SK-N-SH treated with all-trans-retinoic acid at 6 μM for 48 hours (cell line): ENCODE measurements at regions not wholly inside any gene's neighbourhood (a gene's known extent, or its start where the extent isn't known, plus 50 kb on each side); places are given as distances from the start of the nearest gene placed in this dataset.
A peak's percentile ranks its signal among the peaks of the same experiment; 100 is the strongest.

Experiments
- ATAC-seq: fragments of 200-7000 bp; cut with Tn5 transposase; 3 replicates; pipeline ENCODE4 v1.9.1; 2020; ENCODE audit warnings: mild to moderate bottlenecking, moderate library complexity
- ARNTL ChIP-seq: fragments of 450-650 bp; formaldehyde crosslinking; IDR thresholded peaks from 2 replicates; pipeline ENCODE4 v1.5.0; 2020; ENCODE audit warnings: low read depth, mild to moderate bottlenecking, moderate library complexity, borderline replicate concordance
- BACH2 ChIP-seq: fragments of 250-450 bp; sonication (Bioruptor Pico); IDR thresholded peaks from 2 replicates; pipeline ENCODE4 v1.9.0; 2021; ENCODE audit warnings: mild to moderate bottlenecking, borderline replicate concordance
- CSDC2 ChIP-seq: fragments of 250-450 bp; sonication (Bioruptor Pico); IDR thresholded peaks from 2 replicates; pipeline ENCODE4 v1.5.0; 2020; ENCODE audit warnings: mild to moderate bottlenecking, moderate library complexity
- CSRNP3 ChIP-seq: fragments of 250-450 bp; sonication (Bioruptor Pico); IDR thresholded peaks from 2 replicates; pipeline ENCODE4 v1.5.1; 2021; ENCODE audit warnings: mild to moderate bottlenecking, moderate library complexity
- ESRRG ChIP-seq: fragments of 250-450 bp; sonication (Bioruptor Pico); IDR thresholded peaks from 2 replicates; pipeline ENCODE4 v1.6.1; 2021; ENCODE audit warnings: mild to moderate bottlenecking
- GLIS3 ChIP-seq: fragments of 250-450 bp; sonication (Bioruptor Pico); IDR thresholded peaks from 2 replicates; pipeline ENCODE4 v1.5.0; 2020; ENCODE audit warnings: mild to moderate bottlenecking, moderate library complexity
- OSR1 ChIP-seq: fragments of 250-450 bp; sonication (Bioruptor Pico); IDR thresholded peaks from 2 replicates; pipeline ENCODE4 v1.8.0; 2022; ENCODE audit warnings: moderate library complexity, mild to moderate bottlenecking, inconsistent platforms
- PATZ1 ChIP-seq: fragments of 250-450 bp; sonication (Bioruptor Pico); IDR thresholded peaks from 2 replicates; pipeline ENCODE4 v1.8.0; 2020; ENCODE audit warnings: mild to moderate bottlenecking, moderate library complexity, borderline replicate concordance
- POU6F1 ChIP-seq: fragments of 250-450 bp; sonication (Bioruptor Pico); IDR thresholded peaks from 2 replicates; pipeline ENCODE4 v1.8.0; 2021; ENCODE audit warnings: low read depth, mild to moderate bottlenecking, moderate library complexity, borderline replicate concordance
- PPARA ChIP-seq: fragments of 250-450 bp; sonication (Bioruptor Pico); IDR thresholded peaks from 2 replicates; pipeline ENCODE4 v1.5.0; 2020; ENCODE audit warnings: mild to moderate bottlenecking, borderline replicate concordance
- RARB ChIP-seq: fragments of 250-450 bp; sonication (Bioruptor Pico); IDR thresholded peaks from 2 replicates; pipeline ENCODE4 v1.8.0; 2021; ENCODE audit warnings: mild to moderate bottlenecking, moderate library complexity
- SNAI2 ChIP-seq: fragments of 250-450 bp; sonication (Bioruptor Pico); IDR thresholded peaks from 2 replicates; pipeline ENCODE4 v1.5.0; 2020; ENCODE audit warnings: mild to moderate bottlenecking, moderate library complexity
- TOX ChIP-seq: fragments of 250-450 bp; sonication (Bioruptor Pico); IDR thresholded peaks from 2 replicates; pipeline ENCODE4 v1.8.0; 2021; ENCODE audit warnings: mild to moderate bottlenecking, moderate library complexity, borderline replicate concordance
- TSHZ2 ChIP-seq: fragments of 250-450 bp; sonication (Bioruptor Pico); IDR thresholded peaks from 2 replicates; pipeline ENCODE4 v1.5.0; 2020; ENCODE audit warnings: mild to moderate bottlenecking, moderate library complexity
- ZC3H10 ChIP-seq: fragments of 250-450 bp; sonication (Bioruptor Pico); IDR thresholded peaks from 2 replicates; pipeline ENCODE4 v1.5.1; 2021; ENCODE audit warnings: mild to moderate bottlenecking, moderate library complexity
- ZFP30 ChIP-seq: fragments of 450-650 bp; formaldehyde crosslinking; IDR thresholded peaks from 2 replicates; pipeline ENCODE4 v1.5.0; 2022; ENCODE audit warnings: mild to moderate bottlenecking, moderate library complexity
- ZNF565 ChIP-seq: fragments of 450-650 bp; formaldehyde crosslinking; conservative IDR thresholded peaks from 2 replicates; pipeline ENCODE4 v1.5.0; 2020; ENCODE audit warnings: low read depth, mild to moderate bottlenecking, moderate library complexity
- ZNF70 ChIP-seq: fragments of 450-650 bp; formaldehyde crosslinking; IDR thresholded peaks from 2 replicates; pipeline ENCODE4 v1.5.0; 2020; ENCODE audit warnings: mild to moderate bottlenecking, moderate library complexity
- ZNF8 ChIP-seq: fragments of 450-650 bp; formaldehyde crosslinking; IDR thresholded peaks from 2 replicates; pipeline ENCODE4 v1.5.0; 2020; ENCODE audit warnings: mild to moderate bottlenecking, moderate library complexity

GRCh38 chr5:143495110-143495509 is 91.6 kb upstream of the NR3C1 start (continued):
- TF ChIP-seq ZC3H10 (CRISPR knock-in tag) (no peak), PPARA (CRISPR knock-in tag) (no peak), ZNF70 (CRISPR knock-in tag) (no peak), TSHZ2 (CRISPR knock-in tag) (no peak)

- TF ChIP-seq ZFP30 (CRISPR knock-in tag) (no peak), POU6F1 (CRISPR knock-in tag) (no peak), ZNF565 (CRISPR knock-in tag) (no peak), ZNF70 (CRISPR knock-in tag) (no peak), ARNTL (CRISPR knock-in tag) (no peak), OSR1 (CRISPR knock-in tag) (no peak), PATZ1 (CRISPR knock-in tag) (no peak), ZNF8 (no peak), PPARA (CRISPR knock-in tag) (no peak), TOX (CRISPR knock-in tag) (no peak), GLIS3 (CRISPR knock-in tag) (no peak), SNAI2 (CRISPR knock-in tag) (no peak), CSRNP3 (no peak), ESRRG (CRISPR knock-in tag) (no peak), RARB (CRISPR knock-in tag) (no peak)
- TF ChIP-seq, all 23 proteins: peak for 0
- no peak for ATAC-seq
These were observed 91.1 kb upstream of the NR3C1 start for GRCh38 chr5:143494595-143494994.

GRCh38 chr5:143494162-143494561 is 90.7 kb upstream of the NR3C1 start:
- TF ChIP-seq ZNF565 (CRISPR knock-in tag) (no peak), BACH2 (no peak), ESRRG (CRISPR knock-in tag) (no peak), ARNTL (CRISPR knock-in tag) (no peak), ZFP30 (CRISPR knock-in tag) (no peak), CSDC2 (CRISPR knock-in tag) (no peak), OSR1 (CRISPR knock-in tag) (no peak), ZNF70 (CRISPR knock-in tag) (no peak), PATZ1 (CRISPR knock-in tag) (no peak), POU6F1 (CRISPR knock-in tag) (no peak), TOX (CRISPR knock-in tag) (no peak), CSRNP3 (no peak), ZC3H10 (CRISPR knock-in tag) (no peak), TSHZ2 (CRISPR knock-in tag) (no peak), SNAI2 (CRISPR knock-in tag) (no peak)
- peak; percentile 95 for ATAC-seq
